Type B pancreatic cell (in vitro differentiated cells): ENCODE measurements at regions not wholly inside any gene's neighbourhood (a gene's known extent, or its start where the extent isn't known, plus 50 kb on each side); places are given as distances from the start of the nearest gene placed in this dataset.

Experiments used
- DNase-seq: peaks from one replicate; pipeline ENCODE4 v3.0.0; 2021; ENCODE audit warnings: mixed read lengths; ENCODE audit not compliant: unreplicated experiment; ENCODE audit errors: extremely low spot score
- H3K27ac Mint-ChIP-seq: 2 replicates; pipeline ENCODE4 v1.8.0; 2021; ENCODE audit warnings: mild to moderate bottlenecking, mixed read lengths
- H3K27me3 Mint-ChIP-seq: 2 replicates; pipeline ENCODE4 v1.8.0; 2021; ENCODE audit warnings: mixed read lengths
- H3K36me3 Mint-ChIP-seq: 2 replicates; pipeline ENCODE4 v1.8.0; 2021; ENCODE audit warnings: mixed read lengths
- H3K4me1 Mint-ChIP-seq: one replicate; pipeline ENCODE4 v1.8.0; 2021; ENCODE audit warnings: mixed read lengths; ENCODE audit not compliant: unreplicated experiment
- H3K4me3 Mint-ChIP-seq: 2 replicates; pipeline ENCODE4 v1.8.0; 2021; ENCODE audit warnings: mild to moderate bottlenecking, mixed read lengths
- H3K9me3 Mint-ChIP-seq: 2 replicates; pipeline ENCODE4 v1.8.0; 2021; ENCODE audit warnings: mixed read lengths
- CTCF ChIP-seq: fragments of 200-600 bp; sonication (generic); conservative IDR thresholded peaks from 2 replicates; pipeline ENCODE4 v1.5.0; 2021; ENCODE audit warnings: antibody characterized with exemption, mild to moderate bottlenecking

- Mint-ChIP-seq H3K4me1 (no peaks in the 10 kb centered on the region), H3K27ac (no peak overlapping the region), H3K4me3 (no peak overlapping the region), H3K36me3 (peaks cover 3% of the 10 kb centered on the region), H3K27me3 (no peaks in the 10 kb centered on the region), H3K9me3 (peaks cover 4% of the 10 kb centered on the region)
- no peak for DNase-seq
- TF ChIP-seq CTCF, result no peak
Measured at GRCh38 chr3:177947901-177948300, 588.3 kb upstream of the KCNMB2 start.

- H3K27ac Mint-ChIP-seq, result no peak overlapping the region
- TF ChIP-seq CTCF, result no peak
- H3K36me3 Mint-ChIP-seq, result peaks cover 3% of the 10 kb centered on the region
- peaks cover 3% of the 10 kb centered on the region for H3K9me3 Mint-ChIP-seq
- DNase-seq, result no peak
- H3K4me3 Mint-ChIP-seq, result no peak overlapping the region
- no peaks in the 10 kb centered on the region for H3K4me1 Mint-ChIP-seq
- H3K27me3 Mint-ChIP-seq, result no peaks in the 10 kb centered on the region
Measured at GRCh38 chr3:177948716-177949425, 587.4 kb upstream of the KCNMB2 start.

GRCh38 chr3:177959188-177959587 lies 577.0 kb upstream of the KCNMB2 start:
- no peaks in the 10 kb centered on the region for H3K4me1 Mint-ChIP-seq
- no peaks in the 10 kb centered on the region for H3K27me3 Mint-ChIP-seq
- H3K27ac Mint-ChIP-seq, result no peak overlapping the region
- no peak for DNase-seq
- TF ChIP-seq CTCF, result no peak
- H3K36me3 Mint-ChIP-seq, result no peaks in the 10 kb centered on the region
- H3K4me3 Mint-ChIP-seq, result no peak overlapping the region
- H3K9me3 Mint-ChIP-seq, result no peaks in the 10 kb centered on the region

GRCh38 chr3:177960014-177960413 lies 576.2 kb upstream of the KCNMB2 start:
- Mint-ChIP-seq H3K4me1 (no peaks in the 10 kb centered on the region), H3K27me3 (no peaks in the 10 kb centered on the region), H3K36me3 (no peaks in the 10 kb centered on the region), H3K27ac (no peak overlapping the region), H3K9me3 (no peaks in the 10 kb centered on the region), H3K4me3 (no peak overlapping the region)
- no peak for TF ChIP-seq CTCF
- DNase-seq, result no peak

- DNase-seq, result no peak
- no peaks in the 10 kb centered on the region for H3K27me3 Mint-ChIP-seq
- no peaks in the 10 kb centered on the region for H3K36me3 Mint-ChIP-seq
- H3K4me1 Mint-ChIP-seq, result no peaks in the 10 kb centered on the region
- TF ChIP-seq CTCF, result no peak
- no peak overlapping the region for H3K4me3 Mint-ChIP-seq
- no peaks in the 10 kb centered on the region for H3K9me3 Mint-ChIP-seq
- no peak overlapping the region for H3K27ac Mint-ChIP-seq
Measured at GRCh38 chr3:177960722-177961121, 575.5 kb upstream of the KCNMB2 start.
